Right lobe of liver (tissue), 4 donors: ENCODE measurements at regions not wholly inside any gene's neighbourhood (a gene's known extent, or its start where the extent isn't known, plus 50 kb on each side); places are given as distances from the start of the nearest gene placed in this dataset.

Source experiments
- CTCF ChIP-seq, 4 donors: fragments of 200-600 bp in 3 of 4; fragments of 450-650 bp in 1 of 4; IDR thresholded peaks; one replicate each; pipeline versions ENCODE4 v1.5.1 to v1.8.0; 2016 to 2022; ENCODE audit warnings: antibody characterized with exemption in 4 of 4, mild to moderate bottlenecking in 2 of 4
- POLR2A ChIP-seq: fragments of 450-650 bp; IDR thresholded peaks from one replicate; pipeline ENCODE4 v1.6.1; 2017; ENCODE audit warnings: antibody characterized with exemption, mild to moderate bottlenecking
- donor health status: DM: no; HTN: no; CAD: no.
- donor health status: DM: no; HTN: no; CAD: no.
- donor health status: DM: no; HTN: yes; CAD: no.

DNA sequence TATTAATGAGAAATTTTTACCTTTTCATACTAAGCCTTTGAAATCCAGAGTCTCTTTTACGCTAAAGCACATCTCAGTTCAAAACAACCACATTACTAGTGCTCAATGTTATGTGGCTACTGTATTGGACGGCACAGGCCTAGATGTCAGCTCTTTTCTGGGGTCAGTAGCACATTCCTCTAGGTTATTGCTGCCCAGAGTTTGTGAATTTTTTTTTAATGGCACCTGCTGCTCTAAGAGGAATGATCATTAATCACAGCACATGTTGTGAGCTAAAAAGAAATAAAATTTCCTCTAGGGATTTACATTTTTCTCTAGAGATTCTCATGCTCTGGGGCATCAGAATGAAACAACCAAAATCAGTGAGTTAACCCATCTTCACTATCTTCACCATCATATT, 436.8 kb upstream of the THBS1 start:
- TF ChIP-seq CTCF (IDR thresholded peaks at IDR 0.05) (no peak), POLR2A (no peak)
